Activated T-cell treated with anti-CD3 and anti-CD28 coated beads, Interleukin-2, amount 50 U/mL, for 4 hours (primary cell): ENCODE measurements at regions not wholly inside any gene's neighbourhood (a gene's known extent, or its start where the extent isn't known, plus 50 kb on each side); places are given as distances from the start of the nearest gene placed in this dataset.

Source experiments
- ATAC-seq, 2 donors: fragments of 200-7000 bp; cut with Tn5 transposase; one replicate each; pipeline ENCODE4 v1.10.0; 2021
- DNase-seq: peaks from one replicate; pipeline ENCODE4 v3.0.0-alpha.2; 2020
- H3K27me3 Mint-ChIP-seq: one replicate; pipeline ENCODE4 v1.8.0; 2021; ENCODE audit warnings: low read depth, mixed read lengths
- H3K36me3 Mint-ChIP-seq: one replicate; pipeline ENCODE4 v1.8.0; 2022; ENCODE audit warnings: mixed read lengths; ENCODE audit not compliant: insufficient read depth
- H3K4me1 Mint-ChIP-seq: one replicate; pipeline ENCODE4 v1.8.0; 2021; ENCODE audit warnings: low read depth, mixed read lengths
- H3K4me3 Mint-ChIP-seq: one replicate; pipeline ENCODE4 v1.8.0; 2021; ENCODE audit warnings: mild to moderate bottlenecking, moderate library complexity, mixed read lengths
- H3K9me3 Mint-ChIP-seq: one replicate; pipeline ENCODE4 v1.8.0; 2021; ENCODE audit warnings: mixed read lengths

GRCh38 chr18:76544511-76545345 lies 49.7 kb upstream of the ZNF516 start:
- Mint-ChIP-seq H3K36me3 (no peaks in the 10 kb centered on the region), H3K4me3 (no peak overlapping the region), H3K4me1 (no peaks in the 10 kb centered on the region), H3K27me3 (peaks cover 5% of the 10 kb centered on the region), H3K9me3 (no peaks in the 10 kb centered on the region)
- ATAC-seq (no peak), DNase-seq (no peak)
